Muscle of arm (tissue), 1 donor: ENCODE measurements at regions not wholly inside any gene's neighbourhood (a gene's known extent, or its start where the extent isn't known, plus 50 kb on each side); places are given as distances from the start of the nearest gene placed in this dataset.
"Not testable (repeated sequence)": the region's sequence is repeated elsewhere in the genome, so short reads cannot be mapped to it uniquely, and the experiment has no call there.

ENCODE experiments used
- DNase-seq: peaks from one replicate; pipeline ENCODE4 v3.0.0-alpha.2; 2013

DNA sequence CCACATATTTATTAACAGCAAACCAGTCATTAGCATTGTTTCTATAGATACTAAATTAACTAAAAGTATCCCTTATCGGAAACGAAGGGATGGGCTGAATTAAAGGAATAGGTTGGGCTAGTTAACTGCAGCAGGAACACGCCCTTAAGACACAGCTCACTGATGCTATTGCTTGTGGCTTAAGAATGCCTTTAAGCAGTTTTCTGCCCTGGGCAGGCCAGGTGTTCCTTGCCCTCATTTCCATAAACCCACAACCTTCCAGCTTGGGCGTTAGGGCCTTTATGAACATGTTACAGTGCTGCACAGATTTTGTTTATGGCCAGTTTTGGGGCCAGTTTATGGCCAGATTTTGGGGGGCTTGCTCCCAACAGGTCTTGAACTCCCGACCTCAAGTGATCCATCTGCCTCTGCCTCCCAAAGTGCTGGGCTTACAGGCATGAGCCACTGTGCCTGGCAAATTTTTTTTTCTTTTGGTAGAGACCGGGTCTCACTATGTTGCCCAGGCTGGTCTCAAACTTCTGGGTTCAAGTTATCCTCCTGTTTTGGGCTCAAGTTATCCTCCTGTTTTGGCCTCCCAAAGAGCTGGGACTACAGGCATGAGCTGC, 90.1 kb upstream of the GRIN2A start:
- not testable (repeated sequence) for DNase-seq

DNA sequence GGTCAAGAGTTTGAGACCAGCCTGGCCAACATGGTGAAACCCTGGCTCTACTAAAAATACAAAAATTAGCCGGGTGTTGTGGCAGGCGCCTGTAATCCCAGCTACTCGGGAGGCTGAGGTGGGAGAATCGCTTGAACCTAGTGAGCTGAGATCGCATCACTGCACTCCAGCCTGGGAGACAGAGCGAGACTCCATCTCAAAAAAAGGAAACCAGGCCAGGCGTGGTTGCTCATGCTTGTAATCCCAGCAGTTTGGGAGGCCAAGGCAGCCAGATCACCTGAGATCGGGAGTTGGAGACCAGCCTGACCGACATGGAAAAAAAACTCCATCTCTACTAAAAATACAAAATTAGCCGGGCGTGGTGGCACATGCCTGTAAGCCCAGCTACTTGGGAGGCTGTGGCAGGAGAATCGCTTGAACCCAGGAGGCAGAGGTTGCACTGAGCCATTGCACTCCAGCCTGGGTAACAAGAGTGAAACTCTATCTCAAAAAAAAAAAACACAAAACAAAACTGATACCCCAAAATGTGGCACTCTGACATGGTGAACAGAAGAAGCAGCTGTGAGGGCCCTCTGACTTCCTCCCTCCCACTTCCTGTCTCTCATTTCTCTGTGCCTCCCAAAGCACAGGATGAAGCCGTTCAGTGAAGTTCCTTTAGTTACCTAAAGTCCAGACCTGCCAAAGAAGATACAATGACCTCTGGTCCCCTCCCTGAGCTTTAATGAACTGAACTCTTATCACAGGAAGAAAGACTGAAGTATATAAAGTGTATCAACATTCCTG, 93.2 kb upstream of the GRIN2A start:
- DNase-seq = not testable (repeated sequence)

DNA sequence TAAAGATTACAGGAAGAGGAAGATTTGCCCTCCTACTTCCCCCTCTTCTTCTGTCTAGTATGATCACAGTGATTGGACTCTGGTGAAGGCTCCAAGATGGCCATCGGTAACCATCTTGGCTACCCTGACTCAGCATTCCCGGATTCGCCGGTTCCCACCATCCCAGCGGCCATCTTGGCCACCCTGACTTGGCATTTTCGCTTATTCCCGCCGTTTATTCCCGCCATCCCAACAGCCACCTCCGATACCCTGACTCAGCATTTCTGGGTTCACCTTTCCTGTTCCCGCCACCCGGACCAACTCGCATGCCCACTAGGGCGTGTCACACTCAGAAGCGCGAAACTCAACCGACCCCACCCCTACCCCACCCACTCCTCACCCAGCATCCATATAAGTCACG, 95.4 kb upstream of the GRIN2A start:
- DNase-seq = no peak

GRCh38 chr16:10280262-10281170, 98.3 kb upstream of the GRIN2A start:
- no peak for DNase-seq

- DNase-seq = no peak
Measured at GRCh38 chr16:10282367-10282766, 100.1 kb upstream of the GRIN2A start.

DNA sequence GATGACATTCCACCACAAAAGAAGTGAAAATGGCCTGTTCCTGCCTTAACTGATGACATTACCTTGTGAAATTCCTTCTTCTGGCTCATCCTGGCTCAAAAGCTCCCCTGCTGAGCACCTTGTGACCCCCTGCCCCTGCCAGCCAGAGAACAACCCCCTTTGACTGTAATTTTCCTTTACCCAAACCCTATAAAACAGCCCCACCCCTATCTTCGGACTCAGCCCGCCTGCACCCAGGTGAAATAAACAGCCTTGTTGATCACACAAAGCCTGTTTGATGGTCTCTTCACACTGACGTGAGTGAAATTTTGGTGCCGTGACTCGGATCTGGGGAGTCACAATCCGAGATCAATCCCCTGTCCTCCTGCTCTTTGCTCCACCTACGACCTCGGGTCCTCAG, 101.0 kb upstream of the GRIN2A start:
- DNase-seq = not testable (repeated sequence)

GRCh38 chr16:10290467-10291105, 95.3 kb upstream of the ATF7IP2 start:
- not testable (repeated sequence) for DNase-seq

DNA sequence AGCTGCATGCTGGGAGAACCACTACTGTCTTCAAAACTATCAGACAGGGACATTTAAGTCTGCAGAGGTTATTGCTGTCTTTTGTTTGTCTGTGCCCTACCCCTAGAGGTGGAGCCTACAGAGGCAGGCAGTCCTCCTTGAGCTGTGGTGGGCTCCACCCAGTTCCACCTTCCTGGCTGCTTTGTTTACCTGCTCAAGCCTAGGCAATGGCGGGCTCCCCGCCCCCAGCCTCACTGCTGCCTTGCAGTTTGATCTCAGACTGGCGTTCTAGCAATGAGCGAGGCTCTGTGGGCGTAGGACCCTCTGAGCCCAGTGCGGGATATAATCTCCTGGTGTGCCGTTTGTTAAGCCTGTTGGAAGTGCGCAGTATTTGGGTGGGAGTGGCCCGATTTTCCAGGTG, 93.7 kb upstream of the ATF7IP2 start:
- not testable (repeated sequence) for DNase-seq

DNA sequence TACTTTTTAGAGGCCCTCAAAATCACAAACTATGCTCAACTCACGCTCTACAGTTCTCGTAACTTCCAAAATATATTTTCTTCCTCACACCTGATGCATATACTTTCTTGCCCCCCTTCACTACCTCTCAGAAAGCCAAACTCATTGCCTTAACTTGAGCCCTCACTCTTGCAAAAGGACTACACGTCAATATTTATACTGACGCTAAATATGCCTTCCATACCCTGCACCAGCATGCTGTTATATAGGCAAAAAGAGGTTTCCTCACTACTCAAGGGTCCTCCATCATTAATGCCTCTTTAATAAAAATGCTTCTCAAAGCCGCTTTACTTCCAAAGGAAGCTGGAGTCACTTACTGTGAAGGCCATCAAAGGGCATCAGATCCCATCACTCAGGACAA, 92.9 kb upstream of the ATF7IP2 start:
- DNase-seq = not testable (repeated sequence)

GRCh38 chr16:10294153-10294552, 91.7 kb upstream of the ATF7IP2 start:
- DNase-seq = not testable (repeated sequence)

- DNase-seq = no peak
Measured at GRCh38 chr16:10296956-10297340, 88.9 kb upstream of the ATF7IP2 start.

GRCh38 chr16:10297341-10298006, 88.4 kb upstream of the ATF7IP2 start:
- no peak for DNase-seq

GRCh38 chr16:10300905-10301304, 85.0 kb upstream of the ATF7IP2 start:
- no peak for DNase-seq

GRCh38 chr16:10301547-10301946, 84.3 kb upstream of the ATF7IP2 start:
- DNase-seq = not testable (repeated sequence)

- DNase-seq = no peak
Measured at GRCh38 chr16:10305912-10306311, 79.9 kb upstream of the ATF7IP2 start.

GRCh38 chr16:10308305-10309193, 77.3 kb upstream of the ATF7IP2 start:
- no peak for DNase-seq

DNA sequence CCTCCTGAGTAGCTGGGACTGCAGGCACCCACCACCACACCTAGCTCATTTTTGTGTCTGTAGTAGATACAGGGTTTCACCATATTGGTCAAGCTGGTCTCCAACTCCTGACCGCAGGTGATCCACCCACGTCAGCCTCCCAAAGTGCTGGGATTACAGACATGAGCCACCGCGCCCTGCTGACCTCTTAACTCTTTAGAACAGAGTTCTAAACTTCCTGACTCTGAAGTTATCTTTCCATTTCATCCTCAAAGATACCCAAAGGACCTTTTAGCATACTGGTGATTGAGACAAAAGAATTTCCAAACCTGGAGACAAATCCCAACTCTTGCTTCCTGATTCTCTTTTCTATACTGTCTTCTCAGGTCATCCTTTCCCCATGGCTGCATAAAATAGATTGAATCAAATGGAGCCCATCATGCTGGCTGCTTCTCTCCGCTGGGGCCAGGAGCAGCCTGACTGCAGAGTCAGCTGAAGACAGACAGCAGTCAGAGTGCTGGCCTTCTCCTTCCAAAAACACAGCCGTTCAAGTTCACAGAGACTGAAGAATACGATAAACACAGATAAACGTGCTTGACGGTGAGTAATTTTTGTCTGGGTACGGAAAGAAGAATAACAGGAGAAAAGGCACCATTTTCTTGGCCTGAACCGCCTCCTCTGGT, 76.5 kb upstream of the ATF7IP2 start:
- DNase-seq = no peak

DNA sequence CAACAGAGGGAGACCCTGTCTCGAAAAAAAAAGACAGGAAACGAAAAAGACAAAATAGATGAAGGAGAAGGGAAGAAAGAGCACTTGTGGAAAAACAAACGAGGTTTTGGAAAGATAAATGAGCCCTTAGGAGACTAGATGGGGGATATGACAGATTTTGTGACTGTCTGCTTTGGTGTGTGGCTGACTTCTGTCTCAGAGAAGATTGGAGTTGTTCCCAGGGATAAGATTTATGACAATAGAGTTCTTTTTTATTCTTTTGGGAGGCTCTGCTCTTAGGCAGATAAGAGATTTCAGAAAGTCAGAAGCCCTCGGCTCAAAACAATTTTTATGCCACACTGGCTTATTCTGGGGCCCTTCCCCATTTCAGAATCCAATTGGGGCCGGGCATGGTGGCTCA, 73.9 kb upstream of the ATF7IP2 start:
- no peak for DNase-seq

DNA sequence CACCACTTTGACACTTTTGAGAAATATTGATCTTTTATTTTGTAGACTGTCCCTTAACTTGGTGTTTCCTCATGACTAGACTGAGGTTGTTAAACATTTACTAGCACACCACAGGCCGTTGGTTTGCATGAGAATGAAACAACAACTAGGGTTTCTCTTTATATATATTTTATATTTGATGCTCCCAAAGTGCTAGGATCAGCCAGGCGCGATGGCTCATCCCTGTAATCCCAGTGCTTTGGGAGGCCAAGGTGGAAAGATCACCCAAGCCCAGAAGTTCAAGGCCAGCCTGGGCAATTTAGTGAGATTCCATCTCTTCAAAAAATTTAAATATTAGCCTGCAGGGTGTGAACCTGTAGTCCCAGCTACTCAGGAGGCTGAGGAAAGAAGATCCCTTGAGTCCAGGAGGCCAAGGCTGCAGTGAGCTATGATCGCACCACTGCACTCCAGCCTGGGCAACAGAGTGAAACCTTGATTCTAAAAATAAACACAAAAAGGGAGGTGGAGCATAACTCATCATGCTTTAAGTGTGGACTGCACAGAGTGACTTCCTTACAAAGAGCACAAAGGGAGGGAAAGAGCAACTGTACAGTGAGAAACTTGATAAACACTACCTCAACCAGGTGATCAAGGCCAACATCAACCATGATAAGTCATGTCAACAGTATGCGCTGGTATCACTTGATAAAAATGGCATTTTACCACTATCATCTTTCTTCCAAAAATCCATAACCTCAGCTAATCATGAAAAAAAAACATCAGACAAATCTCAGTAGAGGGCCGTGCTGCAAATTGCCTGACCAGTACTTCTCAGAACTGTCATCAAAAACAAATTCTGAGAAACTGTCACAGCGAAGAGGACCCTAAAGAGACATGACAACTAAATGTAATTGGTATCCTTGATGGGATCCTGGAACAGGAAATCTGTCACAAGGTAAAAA, 72.8 kb upstream of the ATF7IP2 start:
- no peak for DNase-seq
